Activated T-cell treated with anti-CD3 and anti-CD28 coated beads for 1 hour (primary cell): ENCODE measurements at regions not wholly inside any gene's neighbourhood (a gene's known extent, or its start where the extent isn't known, plus 50 kb on each side); places are given as distances from the start of the nearest gene placed in this dataset.

Source experiments
- DNase-seq: peaks from one replicate; pipeline ENCODE4 v3.0.0-alpha.2; 2020; ENCODE audit warnings: low read depth

GRCh38 chrX:39895218-39896110 is 202.3 kb downstream of the BCOR start:
- DNase-seq = no peak

DNA sequence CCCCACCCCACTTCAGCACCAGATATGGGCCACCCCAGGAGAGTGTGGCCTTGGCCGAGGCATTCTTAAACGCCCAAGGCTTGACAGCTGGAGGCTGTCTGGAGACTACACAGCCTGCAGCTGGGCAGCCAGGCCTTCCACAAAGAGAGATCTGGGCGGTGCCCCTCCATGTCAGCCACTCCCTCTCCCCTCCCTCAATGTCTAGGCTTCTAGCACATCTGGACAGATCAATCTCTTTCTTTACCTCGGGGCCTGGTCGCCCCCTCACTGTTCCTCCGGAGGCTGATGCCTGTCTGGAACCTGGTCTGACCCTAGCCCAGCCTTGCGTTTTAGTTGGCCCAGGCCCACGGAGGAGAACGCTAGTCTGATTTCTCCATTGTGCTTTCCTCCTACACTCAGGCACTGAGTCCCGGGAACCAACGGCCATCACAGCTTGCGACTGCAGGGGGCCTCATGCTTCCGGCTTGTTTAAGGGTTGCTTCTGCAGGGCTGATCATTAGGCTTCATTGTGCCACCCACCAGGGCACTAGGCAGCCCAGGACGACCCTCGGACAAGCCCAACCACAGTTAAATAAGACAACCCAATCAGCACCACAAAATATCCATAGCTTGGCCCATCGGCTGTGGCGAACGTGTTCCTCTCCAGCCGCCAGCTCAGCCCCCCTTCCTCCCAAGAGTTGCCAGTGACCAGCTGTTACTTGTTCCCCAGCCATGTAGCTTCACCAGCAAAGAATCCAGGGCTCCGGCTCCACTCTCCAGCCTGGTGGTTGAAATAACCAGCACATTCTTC is 200.6 kb downstream of the BCOR start:
- no peak for DNase-seq

GRCh38 chrX:39897741-39898097 is 200.0 kb downstream of the BCOR start:
- no peak for DNase-seq

DNA sequence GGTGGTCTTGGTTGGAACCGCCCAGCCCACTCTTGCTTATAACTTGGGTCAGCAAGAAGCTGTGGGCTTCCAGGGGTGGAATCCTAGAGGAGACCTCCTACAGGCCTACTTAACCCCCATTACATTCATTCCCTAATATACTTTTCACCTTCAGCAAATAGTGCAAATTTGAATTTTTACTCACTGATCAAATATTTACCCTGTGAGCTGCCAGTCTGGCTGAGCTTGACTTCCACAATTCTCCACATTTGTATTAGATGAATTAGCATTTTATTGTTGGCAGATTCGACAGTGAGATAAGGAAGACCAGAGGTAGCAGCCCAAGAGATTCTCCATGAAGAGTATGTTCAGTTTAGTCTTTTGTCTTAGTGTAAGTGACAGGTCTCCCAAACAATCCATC is 199.6 kb downstream of the BCOR start:
- no peak for DNase-seq

DNA sequence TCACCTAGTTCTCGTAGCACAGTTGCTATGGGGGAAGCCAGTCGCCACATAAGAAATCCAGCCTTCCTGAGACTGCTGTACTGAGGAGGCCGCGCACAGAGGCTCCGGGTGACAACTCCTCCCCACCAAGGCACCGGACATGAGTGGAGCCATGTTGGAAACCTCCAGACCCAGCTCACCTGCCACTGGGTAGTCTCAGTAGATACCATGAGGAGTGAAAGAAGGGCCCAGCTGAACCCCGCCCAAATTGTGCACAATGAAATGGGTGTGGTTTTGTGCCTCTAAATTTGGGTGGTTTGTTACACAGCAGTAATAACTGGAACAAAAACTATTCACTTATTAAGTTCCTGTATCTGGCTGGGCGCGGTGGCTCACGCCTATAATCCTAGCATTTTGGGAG is 198.7 kb downstream of the BCOR start:
- no peak for DNase-seq

DNA sequence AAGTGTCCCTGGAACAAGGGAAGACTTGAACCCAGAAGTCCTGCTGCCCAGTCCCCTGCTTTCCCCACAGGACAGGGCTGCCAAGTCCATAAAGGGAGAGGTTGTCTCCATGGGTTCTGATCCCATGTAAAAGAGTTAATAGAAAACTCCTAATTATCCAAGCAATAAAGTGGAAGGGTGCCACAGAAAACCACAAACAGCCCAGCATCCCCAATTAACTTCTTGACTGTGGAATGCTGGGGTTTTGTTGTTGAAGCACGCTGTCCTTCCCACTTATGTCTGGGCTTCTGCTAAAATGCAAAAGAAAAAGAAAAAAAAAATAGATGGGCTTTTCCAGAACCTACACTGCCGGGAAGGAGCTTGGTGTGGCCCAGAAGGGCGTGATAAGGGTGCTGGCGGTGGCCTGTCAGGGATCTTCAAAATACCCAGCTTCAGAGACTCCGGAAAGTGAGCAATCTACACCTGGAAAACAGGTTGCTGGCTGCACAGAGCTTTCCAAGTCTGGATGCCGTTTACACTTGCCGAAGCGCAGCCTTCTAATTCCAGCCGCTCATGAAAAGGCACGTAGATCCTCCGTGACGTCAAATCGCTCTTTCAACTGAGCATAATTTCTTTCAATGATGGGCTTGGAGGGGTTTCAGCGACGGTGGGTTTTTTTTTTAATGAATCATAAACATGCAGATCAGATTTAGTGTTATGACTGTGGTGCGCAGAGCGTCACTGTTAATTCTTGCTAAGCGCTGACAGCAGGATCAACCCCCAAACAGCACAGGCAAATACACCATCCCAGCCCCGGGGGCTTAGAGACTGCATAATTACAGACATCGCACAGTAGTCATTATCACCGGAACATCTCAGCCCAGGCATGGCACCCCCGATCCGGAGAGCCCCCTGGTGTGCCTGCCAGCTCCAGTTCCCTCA is 197.6 kb downstream of the BCOR start:
- no peak for DNase-seq

GRCh38 chrX:39900777-39901170 is 197.0 kb downstream of the BCOR start:
- no peak for DNase-seq

GRCh38 chrX:39903343-39903742 is 194.4 kb downstream of the BCOR start:
- DNase-seq = no peak

DNA sequence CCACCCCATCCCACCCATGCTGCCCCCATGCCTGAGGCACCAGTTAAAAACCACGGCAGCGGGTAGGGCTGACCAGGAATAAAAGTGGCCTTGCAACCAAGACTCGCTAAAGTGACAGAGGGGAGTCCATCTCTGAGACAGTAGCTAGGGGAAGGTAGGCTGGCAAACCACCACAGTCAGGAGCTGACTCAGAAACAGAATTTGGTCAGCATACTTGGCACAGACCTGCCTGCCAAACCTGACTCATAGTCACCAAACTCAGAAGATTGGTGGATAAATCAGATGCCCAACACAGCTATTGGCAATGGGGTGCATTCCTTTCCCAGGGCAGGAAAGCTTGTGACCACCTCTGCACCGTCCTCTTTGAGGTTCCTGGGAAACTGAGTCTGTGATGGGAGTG is 193.8 kb downstream of the BCOR start:
- DNase-seq = no peak

DNA sequence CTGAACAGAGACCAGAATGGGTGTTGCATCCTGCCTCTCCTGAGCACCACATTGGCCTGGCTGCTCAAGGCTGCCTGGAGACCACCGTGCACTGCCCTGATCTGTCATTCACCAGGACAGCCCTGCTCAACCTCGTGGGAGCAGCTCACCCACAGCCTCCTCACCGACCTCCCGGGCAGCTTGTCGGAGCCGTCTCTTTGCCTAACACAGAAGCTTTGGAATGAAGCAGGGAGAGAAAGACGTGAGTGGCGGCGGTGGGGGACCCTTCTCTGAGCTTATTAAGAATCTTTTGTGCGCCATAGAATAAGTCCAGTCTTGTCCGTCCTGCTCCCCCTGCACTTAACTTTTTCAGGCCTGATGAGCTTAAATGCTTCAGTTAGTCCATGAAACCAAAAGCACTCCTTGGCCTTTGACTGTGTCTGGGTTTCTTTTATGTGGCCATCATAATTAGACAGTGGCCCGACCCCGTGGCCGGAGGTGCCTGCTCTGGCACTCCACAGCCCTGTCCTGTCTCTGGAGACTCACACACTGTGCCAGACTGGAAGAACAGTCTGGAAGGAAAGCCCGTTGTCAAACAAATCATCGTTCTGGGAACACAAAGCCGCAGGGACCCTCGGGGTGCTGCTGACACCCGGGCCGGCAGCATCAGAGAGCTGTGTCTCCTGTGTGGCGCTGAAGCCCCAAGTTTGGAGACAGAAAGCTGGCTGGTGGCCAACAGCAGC is 192.8 kb downstream of the BCOR start:
- DNase-seq = no peak

DNA sequence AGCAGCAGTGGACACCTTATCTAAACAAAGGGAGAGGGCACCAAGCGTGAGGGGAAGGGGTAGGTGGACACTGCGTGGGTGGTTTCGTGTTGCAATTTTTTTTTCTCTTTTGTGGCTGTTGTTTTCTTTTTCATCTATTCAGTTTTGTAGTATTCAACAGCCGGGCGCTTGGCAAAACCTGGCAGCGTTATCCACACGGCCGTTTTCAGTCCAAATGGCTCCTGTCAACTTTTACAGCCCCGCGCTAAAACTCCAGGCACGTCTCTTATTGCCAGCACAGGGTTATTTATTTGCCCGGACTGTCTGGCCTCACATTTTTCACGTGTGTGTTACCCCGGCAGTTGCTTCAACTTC is 192.2 kb downstream of the BCOR start:
- DNase-seq = no peak

DNA sequence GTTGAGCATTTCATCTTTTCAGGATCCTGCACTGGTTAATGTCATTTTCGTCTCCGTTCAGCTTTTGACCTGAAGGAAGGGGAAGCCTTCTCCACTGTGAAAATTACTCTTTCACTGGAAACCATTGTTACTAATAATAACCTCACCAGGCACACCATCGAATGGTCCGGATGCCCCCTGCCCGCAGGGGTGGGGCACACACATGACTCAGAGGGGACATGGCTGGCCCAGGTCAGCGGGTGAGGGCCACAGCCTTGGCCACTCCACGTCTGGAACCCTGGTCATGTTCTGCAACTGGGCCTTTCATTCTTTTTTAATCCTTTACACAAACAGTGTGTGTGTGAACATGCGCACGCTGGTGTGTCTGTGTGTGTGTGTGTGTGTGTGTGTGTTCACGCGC is 191.8 kb downstream of the BCOR start:
- no peak for DNase-seq

DNA sequence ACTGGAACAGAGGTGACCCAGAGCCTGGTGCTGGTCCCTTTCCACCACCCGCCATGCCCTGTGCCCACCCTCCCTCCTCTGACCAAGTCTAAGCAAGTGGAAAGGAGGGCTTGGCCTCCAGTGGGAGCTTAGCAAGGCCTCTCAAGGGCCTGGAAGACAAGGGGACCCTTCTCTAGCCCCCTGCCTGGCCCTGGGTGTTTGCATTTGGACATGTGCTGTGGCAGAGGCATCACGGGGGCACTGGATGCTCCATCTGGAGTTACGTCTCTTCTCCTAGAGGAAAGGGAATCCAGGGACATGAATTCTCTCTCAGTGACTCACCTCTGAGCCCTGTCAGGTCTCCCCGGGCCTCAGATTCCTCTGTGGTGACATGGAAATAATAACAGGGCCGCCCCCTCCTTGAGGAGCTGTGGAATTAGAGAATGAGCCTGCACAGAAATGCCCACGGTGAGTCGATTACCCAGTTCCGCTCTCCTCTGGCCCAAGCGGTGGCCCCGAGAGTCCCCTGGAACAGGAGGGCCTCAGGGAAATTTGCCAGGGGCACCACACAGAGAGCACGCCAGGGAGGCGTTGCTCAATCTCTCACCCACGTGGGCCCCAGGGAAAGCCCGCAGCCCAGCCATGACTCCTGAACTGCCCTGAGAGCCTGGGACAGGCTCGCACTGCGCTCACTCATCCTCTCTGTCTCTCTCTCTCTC is 189.6 kb downstream of the BCOR start:
- no peak for DNase-seq

DNA sequence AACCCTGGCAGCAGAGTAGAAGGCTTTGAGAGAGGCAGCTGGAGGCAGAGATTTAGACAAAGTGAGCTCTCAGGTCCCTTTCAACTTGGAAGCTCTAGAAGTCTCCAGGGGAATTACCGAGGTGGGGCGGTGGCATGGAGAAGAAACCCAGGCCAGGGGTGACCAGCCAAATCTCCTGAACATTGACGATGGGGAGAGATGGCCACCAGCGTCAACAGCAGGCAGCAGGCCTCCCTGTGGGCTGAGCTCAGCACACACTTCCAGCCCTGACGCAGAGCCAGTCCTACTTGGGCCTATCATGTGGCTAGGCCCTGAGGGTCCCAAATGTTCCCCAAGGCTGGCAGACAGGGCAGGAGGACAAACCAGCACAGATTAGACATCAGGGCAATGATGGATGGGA is 187.8 kb downstream of the BCOR start:
- DNase-seq = no peak

- DNase-seq = no peak
These were observed 187.1 kb downstream of the BCOR start for GRCh38 chrX:39910651-39911050.

DNA sequence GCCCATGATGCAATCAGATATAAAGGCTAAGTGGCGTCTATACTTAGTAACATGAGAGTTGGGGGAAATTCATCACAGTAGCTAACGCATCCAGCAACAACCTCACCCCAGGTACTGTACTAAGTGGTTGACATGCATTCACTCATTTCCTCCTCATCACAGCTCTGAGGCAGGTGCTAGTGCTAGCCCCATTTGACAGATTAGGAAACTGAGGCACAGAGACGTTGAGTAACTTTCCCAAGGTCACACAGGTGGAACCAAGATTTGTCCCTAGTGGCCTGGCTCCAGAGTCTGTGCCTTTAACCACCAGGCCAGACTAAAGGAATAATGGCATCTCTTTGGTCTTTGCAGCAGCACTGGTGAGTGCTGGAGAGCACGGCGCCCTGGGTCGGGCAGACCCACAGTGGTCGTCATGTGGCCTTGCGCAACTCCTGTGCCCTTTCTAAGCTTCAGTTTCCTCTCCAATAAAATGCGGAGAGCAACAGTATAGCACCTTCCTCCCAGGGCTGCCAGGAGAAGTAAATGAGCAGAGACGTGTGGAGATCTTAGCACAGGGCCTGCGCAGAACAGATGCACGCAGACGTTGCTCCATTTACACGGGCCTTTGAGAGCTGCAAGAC is 186.4 kb downstream of the BCOR start:
- no peak for DNase-seq

GRCh38 chrX:39912126-39912525 is 185.6 kb downstream of the BCOR start:
- no peak for DNase-seq

- no peak for DNase-seq
These were observed 182.7 kb downstream of the BCOR start for GRCh38 chrX:39915081-39915480.

DNA sequence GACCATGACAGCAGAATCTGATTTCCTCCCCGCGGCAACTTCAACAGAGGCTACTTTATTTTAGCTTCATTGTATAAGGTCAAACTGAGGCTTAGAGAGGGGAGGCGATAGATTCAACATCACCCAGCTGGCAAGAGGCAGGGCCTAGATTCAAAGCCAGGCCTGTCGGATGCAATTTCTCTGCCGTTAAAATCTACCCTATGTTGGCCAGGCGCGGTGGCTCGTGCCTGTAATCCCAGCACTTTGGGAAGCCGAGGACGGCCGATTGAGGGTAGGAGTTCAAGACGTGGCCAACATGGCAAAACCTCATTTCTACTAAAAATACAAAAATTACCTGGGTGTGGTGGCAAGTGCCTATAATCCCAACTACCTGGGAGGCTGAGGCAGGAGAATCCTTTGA is 182.2 kb downstream of the BCOR start:
- DNase-seq = no peak

DNA sequence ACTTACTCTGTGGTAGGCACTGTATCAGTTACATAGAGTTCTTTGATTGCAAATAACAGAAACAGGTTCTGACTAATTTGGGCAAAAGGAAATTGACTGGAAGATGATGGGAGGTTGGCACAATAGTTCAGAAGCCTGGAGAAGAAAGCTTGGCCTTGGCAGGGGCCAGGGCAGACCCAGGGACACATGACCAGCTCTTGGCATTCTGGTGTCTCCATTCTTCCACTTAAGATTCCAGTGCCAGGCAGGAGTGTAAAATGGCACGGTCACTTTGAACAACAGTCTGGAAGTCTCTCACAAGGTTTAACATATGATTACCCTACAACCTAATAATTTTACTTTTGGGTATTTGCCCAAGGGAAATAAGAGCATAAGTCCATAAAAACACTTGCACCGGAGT is 175.9 kb downstream of the BCOR start:
- DNase-seq = no peak

DNA sequence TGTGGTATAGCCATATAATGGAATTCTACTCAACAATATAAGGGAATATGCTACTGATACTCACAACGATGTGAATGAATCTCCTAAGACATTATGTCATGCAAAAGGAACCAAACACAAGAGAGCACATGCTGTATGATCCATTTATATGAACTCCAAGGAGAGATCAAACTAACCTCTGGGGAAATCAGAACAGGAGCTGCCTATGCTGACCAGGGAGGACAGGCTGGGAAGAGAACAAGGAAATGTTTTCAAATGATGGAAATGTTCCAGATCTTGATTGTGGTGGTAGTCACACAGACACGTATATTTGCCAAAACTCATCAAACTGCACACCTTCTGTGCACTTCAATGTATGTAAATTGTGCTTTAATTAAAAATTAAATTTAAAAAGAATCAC is 175.3 kb downstream of the BCOR start:
- DNase-seq = no peak
